SK-N-SH (cell line): ENCODE measurements at regions not wholly inside any gene's neighbourhood (a gene's known extent, or its start where the extent isn't known, plus 50 kb on each side); places are given as distances from the start of the nearest gene placed in this dataset.

Experiments used
- CTCF ChIA-PET: fragments of 300-600, 350-600 bp; formaldehyde crosslinking; extraction: SDS; loops from one replicate; lab custom pipeline; 2021; lab: Yijun Ruan, JAX
- POLR2A ChIA-PET: fragments of 350-600 bp; sonication (Branson Sonifier 250); formaldehyde crosslinking; extraction: SDS; loops from one replicate; lab custom pipeline; 2020; ENCODE audit warnings: antibody characterized with exemption, inconsistent platforms; lab: Yijun Ruan, JAX
- DNase-seq: peaks from one replicate; pipeline ENCODE4 v3.0.0; 2012
- H2AFZ ChIP-seq: fragments of 200-600 bp; sonication (generic); 2 replicates; pipeline ENCODE4 v1.8.1; 2016; ENCODE audit warnings: antibody characterized with exemption, mild to moderate bottlenecking, low read depth
- H3F3A ChIP-seq: fragments of 200-600 bp; sonication (generic); replicated peaks from 2 replicates; pipeline ENCODE3; 2016; ENCODE audit warnings: antibody characterized with exemption, mild to moderate bottlenecking; ENCODE audit not compliant: insufficient read depth
- H3K27ac ChIP-seq, 2 experiments: fragments of 200-500 bp in 1 of 2; fragments of 200-600 bp in 1 of 2; sonication (Bioruptor generic) in 1 of 2; sonication (generic), shearing (Covaris generic) in 1 of 2; 2 replicates each; pipeline versions ENCODE4 v1.5.1 to v1.6.1; 2014 to 2016; ENCODE audit warnings: low read depth in 2 of 2, inconsistent platforms in 1 of 2, low read length in 1 of 2, mild to moderate bottlenecking in 1 of 2, mixed read lengths in 1 of 2
- H3K27me3 ChIP-seq: fragments of 200-600 bp; sonication (generic), shearing (Covaris generic); 2 replicates; pipeline ENCODE4 v1.6.1; 2016; ENCODE audit warnings: mixed run types; ENCODE audit not compliant: insufficient read depth
- H3K36me3 ChIP-seq, 2 experiments: fragments of 200-500 bp in 1 of 2; fragments of 200-600 bp in 1 of 2; sonication (Bioruptor generic) in 1 of 2; sonication (generic) in 1 of 2; replicated peaks in 1 of 2; 2 replicates each; pipeline versions ENCODE3 to v1.5.1; 2014 to 2016; ENCODE audit warnings: low read length in 1 of 2, mild to moderate bottlenecking in 1 of 2; ENCODE audit not compliant: insufficient read depth in 2 of 2, control insufficient read depth in 1 of 2
- H3K4me1 ChIP-seq, 2 experiments: fragments of 200-500 bp in 1 of 2; fragments of 200-600 bp in 1 of 2; sonication (Bioruptor generic) in 1 of 2; sonication (generic), shearing (Covaris generic) in 1 of 2; 2 replicates each; pipeline versions ENCODE4 v1.5.1 to v1.6.1; 2014 to 2016; ENCODE audit warnings: low read depth in 1 of 2, low read length in 1 of 2, mixed run types in 1 of 2; ENCODE audit not compliant: insufficient read depth in 2 of 2, control insufficient read depth in 1 of 2
- H3K4me2 ChIP-seq: fragments of 200-600 bp; sonication (generic), shearing (Covaris generic); 2 replicates; pipeline ENCODE4 v1.6.1; 2017; ENCODE audit warnings: mixed run types
- H3K4me3 ChIP-seq, 2 experiments: fragments of 200-500 bp in 1 of 2; fragments of 200-600 bp in 1 of 2; sonication (Bioruptor generic) in 1 of 2; sonication (generic), shearing (Covaris generic) in 1 of 2; 2 replicates each; pipeline versions ENCODE4 v1.5.1 to v1.8.1; 2014 to 2016; ENCODE audit warnings: low read depth in 2 of 2, inconsistent platforms in 1 of 2, low read length in 1 of 2, mild to moderate bottlenecking in 1 of 2, mixed read lengths in 1 of 2, moderate library complexity in 1 of 2
- H3K79me2 ChIP-seq: fragments of 200-600 bp; sonication (generic); 2 replicates; pipeline ENCODE4 v1.8.1; 2017; ENCODE audit warnings: mild to moderate bottlenecking; ENCODE audit not compliant: insufficient read depth
- H3K9ac ChIP-seq: fragments of 200-600 bp; sonication (generic); 2 replicates; pipeline ENCODE4 v1.6.1; 2017; ENCODE audit warnings: mixed run types
- H3K9me2 ChIP-seq: fragments of 200-600 bp; sonication (generic); 2 replicates; pipeline ENCODE4 v1.6.1; 2017; ENCODE audit warnings: mixed run types
- H3K9me3 ChIP-seq: fragments of 200-600 bp; sonication (generic); 2 replicates; pipeline ENCODE4 v1.6.1; 2017; ENCODE audit warnings: mixed run types, mild to moderate bottlenecking, moderate library complexity
- H4K20me1 ChIP-seq: fragments of 200-600 bp; sonication (generic); 2 replicates; pipeline ENCODE4 v1.6.1; 2017; ENCODE audit warnings: mild to moderate bottlenecking, mixed run types; ENCODE audit not compliant: insufficient read depth
- CHD2 ChIP-seq: fragments of 150-350 bp; IDR thresholded peaks from 2 replicates; pipeline ENCODE4 v1.6.1; 2018; ENCODE audit warnings: low read length; ENCODE audit not compliant: partially characterized antibody
- CTCF ChIP-seq: fragments of 200-600 bp; sonication (generic); IDR thresholded peaks from 2 replicates; pipeline ENCODE4 v1.6.1; 2017; ENCODE audit warnings: antibody characterized with exemption, mild to moderate bottlenecking, moderate library complexity
- EP300 ChIP-seq, 2 experiments: IDR thresholded peaks; 2 replicates each; pipeline versions ENCODE4 v1.4.0 to v1.6.1; 2012; ENCODE audit warnings: borderline replicate concordance in 1 of 2, low read depth in 1 of 2, low read length in 1 of 2
- FOSL2 ChIP-seq: IDR thresholded peaks from 2 replicates; pipeline ENCODE4 v1.4.0; 2012; ENCODE audit warnings: low read depth, mild to moderate bottlenecking, moderate library complexity, borderline replicate concordance
- FOXJ3 ChIP-seq: sonication (generic); formaldehyde crosslinking; IDR thresholded peaks from 2 replicates; pipeline ENCODE4 v1.5.1; 2020; ENCODE audit warnings: mild to moderate bottlenecking, missing genetic modification reagents
- FOXM1 ChIP-seq: IDR thresholded peaks from 2 replicates; pipeline ENCODE4 v1.4.0; 2012; ENCODE audit warnings: low read depth, mild to moderate bottlenecking
- GABPA ChIP-seq: IDR thresholded peaks from 2 replicates; pipeline ENCODE4 v1.4.0; 2012; ENCODE audit warnings: low read depth, mild to moderate bottlenecking
- MEF2A ChIP-seq: IDR thresholded peaks from 2 replicates; pipeline ENCODE4 v1.4.0; 2012; ENCODE audit warnings: low read depth, borderline replicate concordance
- NFIC ChIP-seq: IDR thresholded peaks from 2 replicates; pipeline ENCODE4 v1.4.0; 2012; ENCODE audit warnings: borderline replicate concordance
- POLR2AphosphoS5 ChIP-seq: IDR thresholded peaks from 2 replicates; pipeline ENCODE4 v1.6.1; 2012; ENCODE audit warnings: low read depth, low read length
- RAD21 ChIP-seq: IDR thresholded peaks from 2 replicates; pipeline ENCODE4 v1.6.1; 2012; ENCODE audit warnings: mild to moderate bottlenecking, low read length
- RXRA ChIP-seq: IDR thresholded peaks from 2 replicates; pipeline ENCODE4 v1.4.0; 2012; ENCODE audit warnings: low read depth, mild to moderate bottlenecking, borderline replicate concordance
- SIN3A ChIP-seq: IDR thresholded peaks from 2 replicates; pipeline ENCODE4 v1.6.1; 2012; ENCODE audit warnings: low read depth, mild to moderate bottlenecking, low read length, moderate library complexity, borderline replicate concordance
- SMC3 ChIP-seq: IDR thresholded peaks from 2 replicates; pipeline ENCODE4 v1.6.1; 2012; ENCODE audit warnings: low read depth, low read length, improper control_type of control experiment
- TEAD4 ChIP-seq: IDR thresholded peaks from 2 replicates; pipeline ENCODE4 v1.4.0; 2012; ENCODE audit warnings: mild to moderate bottlenecking, borderline replicate concordance; ENCODE audit not compliant: insufficient read depth
- YY1 ChIP-seq: IDR thresholded peaks from 2 replicates; pipeline ENCODE4 v1.4.0; 2012; ENCODE audit warnings: low read depth, mild to moderate bottlenecking
- WGBS: methylation state at CpG from one replicate; pipeline ENCODE4 v1.1.6; 2017; ENCODE audit warnings: low lambda C conversion rate; 5-methylcytosine and 5-hydroxymethylcytosine counted together

- no peaks in the 10 kb centered on the region for H3K9me2 ChIP-seq
- H3K27ac ChIP-seq = no peak overlapping the region
- no peaks in the 10 kb centered on the region for H4K20me1 ChIP-seq
- H3F3A ChIP-seq = peaks cover 8% of the 10 kb centered on the region
- no peaks in the 10 kb centered on the region for H3K27me3 ChIP-seq
- no peak overlapping the region for H3K9ac ChIP-seq
- no peaks in the 10 kb centered on the region for H3K9me3 ChIP-seq
- DNase-seq = no peak
- no peak overlapping the region for H2AFZ ChIP-seq
- no peaks in the 10 kb centered on the region for H3K36me3 ChIP-seq
- no peak overlapping the region for H3K4me3 ChIP-seq
- peaks cover 0 to 4% of the 10 kb centered on the region in 2 experiments; a peak in 1 of 4 replicates for H3K4me1 ChIP-seq
- POLR2A ChIA-PET = no interaction called here
- 60% methylated on average over 3 of the region's 3 CpGs for WGBS
- no peak for TF ChIP-seq NFIC
- no peak for TF ChIP-seq SIN3A
- TF ChIP-seq RAD21 = no peak
- TF ChIP-seq, all 33 proteins: peak for 0
- Histone ChIP-seq H3K79me2 (no peaks in the 10 kb centered on the region), H3K4me2 (no peak overlapping the region)
- CTCF ChIA-PET = no interaction called here
These were observed 127.1 kb downstream of the SNX19 start for GRCh38 chr11:130789056-130789640.

GRCh38 chr11:130790689-130791088, 125.6 kb downstream of the SNX19 start:
- CTCF ChIA-PET = interaction anchor here (0.8 kb wide), 1 partner anchor 212 kb away, joined by 3 read pairs; no protein-coding TSS in a partner anchor
- no peak for TF ChIP-seq EP300 (IDR thresholded peaks at IDR 0.05; ENCODE audit: borderline replicate concordance in 1 of 2, low read depth in 1 of 2, low read length in 1 of 2)
- no peak for TF ChIP-seq SIN3A
- no peak for TF ChIP-seq GABPA
- no peak for TF ChIP-seq FOXM1
- TF ChIP-seq SMC3 = no peak
- TF ChIP-seq FOSL2 = no peak
- TF ChIP-seq CHD2 = no peak
- TF ChIP-seq MEF2A = no peak
- TF ChIP-seq YY1 = no peak
- TF ChIP-seq CTCF = no peak
- no peak for TF ChIP-seq FOXJ3 (CRISPR knock-in tag)
- no peak for TF ChIP-seq TEAD4
- no peak for TF ChIP-seq POLR2AphosphoS5
- no peak for TF ChIP-seq RXRA
- H3F3A ChIP-seq = peaks cover 8% of the 10 kb centered on the region
- no peaks in the 10 kb centered on the region for H3K79me2 ChIP-seq
- H3K27me3 ChIP-seq = no peaks in the 10 kb centered on the region
- H3K4me2 ChIP-seq = no peak overlapping the region
- H3K36me3 ChIP-seq = no peaks in the 10 kb centered on the region
- POLR2A ChIA-PET = no interaction called here
- H4K20me1 ChIP-seq = no peaks in the 10 kb centered on the region
- no peak overlapping the region for H3K4me3 ChIP-seq
- 76% methylated on average over 2 of the region's 2 CpGs for WGBS
- H3K9ac ChIP-seq = no peak overlapping the region
- no peaks in the 10 kb centered on the region for H3K9me2 ChIP-seq
- H3K4me1 ChIP-seq = peaks cover 0 to 4% of the 10 kb centered on the region in 2 experiments; a peak in 1 of 4 replicates
- H3K27ac ChIP-seq = no peak overlapping the region
- no peak overlapping the region for H2AFZ ChIP-seq
- no peak for DNase-seq
- no peaks in the 10 kb centered on the region for H3K9me3 ChIP-seq
